HCT116 (cell line): ENCODE measurements at regions not wholly inside any gene's neighbourhood (a gene's known extent, or its start where the extent isn't known, plus 50 kb on each side); places are given as distances from the start of the nearest gene placed in this dataset.

Source experiments
- ATAC-seq: fragments of 200-7000 bp; cut with Tn5 transposase; 2 replicates; pipeline ENCODE4 v1.9.1; 2020; ENCODE audit warnings: mild to moderate bottlenecking, moderate library complexity
- BruUV-seq: library from RNA; stranded (reverse); fragments of 400-500 nt; replicated peaks from 2 replicates; lab custom pipeline; 2021; lab: Mats Ljungman, UMichigan
- CTCF ChIA-PET: fragments of 300-600 bp; sonication (Branson Sonifier 250); formaldehyde crosslinking; loops from one replicate; lab custom pipeline; 2021; ENCODE audit warnings: antibody characterized with exemption; lab: Charles Lee
- POLR2A ChIA-PET: fragments of 300-600, 350-600 bp; sonication (Branson Sonifier 250); formaldehyde crosslinking; loops from one replicate; lab custom pipeline; 2021; ENCODE audit warnings: antibody characterized with exemption; lab: Charles Lee
- RAD21 ChIA-PET, 2 experiments: fragments of 300-600 bp; sonication (Branson Sonifier 250); formaldehyde crosslinking; loops; one replicate each; lab custom pipeline; 2023; ENCODE audit warnings: low total read pairs in 2 of 2; ENCODE audit not compliant: uncharacterized antibody in 2 of 2, unreplicated experiment in 2 of 2, low non-redundant PET in 1 of 2; lab: Charles Lee
- DNase-seq: peaks from one replicate; pipeline ENCODE4 v3.0.0-alpha.2; 2010; ENCODE audit warnings: low read depth, low spot score
- H2AFZ ChIP-seq: fragments of 200-600 bp; shearing (Covaris generic), sonication (generic); 2 replicates; pipeline ENCODE4 v1.6.1; 2017; ENCODE audit warnings: low read depth, mixed run types, mixed read lengths, antibody characterized with exemption, low read length; ENCODE audit not compliant: poor library complexity, severe bottlenecking
- H3K27ac ChIP-seq: 2 replicates; pipeline ENCODE4 v1.5.1; 2012; ENCODE audit warnings: low read depth, low read length
- H3K27me3 ChIP-seq: fragments of 200-600 bp; sonication (generic); 2 replicates; pipeline ENCODE4 v1.6.1; 2016; ENCODE audit warnings: mixed run types, low read length, mixed read lengths; ENCODE audit not compliant: insufficient read depth
- H3K36me3 ChIP-seq, 2 experiments: fragments of 200-500 bp in 1 of 2; fragments of 200-600 bp in 1 of 2; sonication (Bioruptor generic) in 1 of 2; sonication (generic) in 1 of 2; 2 replicates each; pipeline versions ENCODE4 v1.5.1 to v1.6.1; 2014 to 2016; ENCODE audit warnings: low read length in 2 of 2, inconsistent platforms in 1 of 2, mixed read lengths in 1 of 2, mixed run types in 1 of 2; ENCODE audit not compliant: insufficient read depth in 2 of 2, control insufficient read depth in 1 of 2
- H3K4me1 ChIP-seq, 2 experiments: fragments of 200-600 bp in 1 of 2; sonication (generic) in 1 of 2; 2 replicates each; pipeline versions ENCODE4 v1.5.1 to v1.6.1; 2012 to 2017; ENCODE audit warnings: low read length in 2 of 2, inconsistent platforms in 1 of 2, mild to moderate bottlenecking in 1 of 2, mixed read lengths in 1 of 2, mixed run types in 1 of 2, moderate library complexity in 1 of 2; ENCODE audit not compliant: insufficient read depth in 2 of 2, control insufficient read depth in 1 of 2
- H3K4me2 ChIP-seq: fragments of 200-600 bp; sonication (generic); 2 replicates; pipeline ENCODE4 v1.6.1; 2017; ENCODE audit warnings: mixed run types, low read length, mixed read lengths
- H3K4me3 ChIP-seq, 2 experiments: fragments of 200-600 bp in 1 of 2; sonication (generic) in 1 of 2; replicated peaks in 1 of 2; 2 replicates each; pipeline ENCODE4 v1.5.1; 2011 to 2016; ENCODE audit warnings: low read length in 2 of 2, control low read depth in 1 of 2, low read depth in 1 of 2, mild to moderate bottlenecking in 1 of 2, mixed read lengths in 1 of 2, mixed run types in 1 of 2
- H3K79me2 ChIP-seq: fragments of 200-600 bp; sonication (generic); 2 replicates; pipeline ENCODE4 v1.6.1; 2017; ENCODE audit warnings: mild to moderate bottlenecking, mixed run types, low read length, moderate library complexity, mixed read lengths; ENCODE audit not compliant: insufficient read depth
- H3K9ac ChIP-seq: fragments of 200-600 bp; sonication (generic); 2 replicates; pipeline ENCODE4 v1.6.1; 2016; ENCODE audit warnings: low read length, mixed read lengths
- H3K9me2 ChIP-seq: fragments of 200-600 bp; sonication (generic), shearing (Covaris generic); 2 replicates; pipeline ENCODE4 v1.6.1; 2017; ENCODE audit warnings: mixed run types, mild to moderate bottlenecking, moderate library complexity; ENCODE audit not compliant: insufficient read depth
- H3K9me3 ChIP-seq, 2 experiments: fragments of 200-500 bp in 1 of 2; fragments of 200-600 bp in 1 of 2; sonication (Bioruptor generic) in 1 of 2; sonication (generic) in 1 of 2; 2 replicates each; pipeline ENCODE4 v1.6.1; 2014 to 2017; ENCODE audit warnings: low read length in 2 of 2, mixed read lengths in 2 of 2, inconsistent platforms in 1 of 2, low read depth in 1 of 2, mild to moderate bottlenecking in 1 of 2, mixed run types in 1 of 2, moderate library complexity in 1 of 2; ENCODE audit not compliant: control insufficient read depth in 1 of 2, insufficient read depth in 1 of 2
- H4K20me1 ChIP-seq: fragments of 200-600 bp; sonication (generic), shearing (Covaris generic); 2 replicates; pipeline ENCODE4 v1.6.1; 2017; ENCODE audit warnings: mixed run types, mild to moderate bottlenecking, moderate library complexity; ENCODE audit not compliant: insufficient read depth
- CTCF ChIP-seq, 3 experiments: fragments of 200-600 bp in 1 of 3; sonication (generic) in 1 of 3; IDR thresholded peaks in 2 of 3; conservative IDR thresholded peaks in 1 of 3; 2 replicates each; pipeline ENCODE4 v1.5.1; 2012 to 2017; ENCODE audit warnings: low read depth in 2 of 3, low read length in 2 of 3, antibody characterized with exemption in 1 of 3, borderline replicate concordance in 1 of 3, control low read depth in 1 of 3, mild to moderate bottlenecking in 1 of 3, mixed read lengths in 1 of 3, mixed run types in 1 of 3, moderate library complexity in 1 of 3; ENCODE audit not compliant: insufficient read depth in 1 of 3
- EGR1 ChIP-seq: IDR thresholded peaks from 2 replicates; pipeline ENCODE4 v1.6.1; 2012; ENCODE audit warnings: low read depth
- ELF1 ChIP-seq: IDR thresholded peaks from 2 replicates; pipeline ENCODE4 v1.6.1; 2012; ENCODE audit warnings: low read depth, borderline replicate concordance
- EZH2 ChIP-seq: fragments of 200-600 bp; sonication (generic); IDR thresholded peaks from 2 replicates; pipeline ENCODE4 v1.6.1; 2017; ENCODE audit warnings: antibody characterized with exemption, mixed run types
- JUND ChIP-seq: IDR thresholded peaks from 2 replicates; pipeline ENCODE4 v1.6.1; 2012
- POLR2A ChIP-seq: IDR thresholded peaks from 2 replicates; pipeline ENCODE4 v1.7.0; 2011; ENCODE audit warnings: borderline replicate concordance; ENCODE audit not compliant: insufficient read depth, insufficient read length; ENCODE audit errors: extremely low read depth
- RAD21 ChIP-seq: IDR thresholded peaks from 2 replicates; pipeline ENCODE4 v1.6.1; 2012; ENCODE audit warnings: low read depth, mild to moderate bottlenecking
- YY1 ChIP-seq: IDR thresholded peaks from 2 replicates; pipeline ENCODE4 v1.6.1; 2011; ENCODE audit warnings: low read length, low read depth, moderate library complexity, mild to moderate bottlenecking; ENCODE audit not compliant: insufficient replicate concordance; ENCODE audit errors: extremely low read depth
- ZBTB33 ChIP-seq: IDR thresholded peaks from 2 replicates; pipeline ENCODE4 v1.6.1; 2011; ENCODE audit warnings: mild to moderate bottlenecking, low read length, moderate library complexity; ENCODE audit not compliant: insufficient replicate concordance; ENCODE audit errors: extremely low read depth
- ZFX ChIP-seq: fragments of 450-650 bp; IDR thresholded peaks from 2 replicates; pipeline ENCODE4 v1.6.1; 2017
- intact Hi-C: fragments of 100-400 bp; cut with micrococcal nuclease; formaldehyde crosslinking; loops from 2 replicates; pipeline ENCODE4 v1.10.0; 2022

GRCh38 chr4:19698961-19699360, 552.7 kb upstream of the SLIT2 start:
- intact Hi-C loops: no loop called here
- no TSS peak for BruUV-seq
- ChIA-PET RAD21 (no interaction called here), POLR2A (no interaction called here), CTCF (no interaction called here)
- DNase-seq: no peak
- Histone ChIP-seq H3K36me3 (no peaks in the 10 kb centered on the region), H3K4me2 (no peak overlapping the region), H3K4me1 (no peaks in the 10 kb centered on the region), H3K79me2 (no peaks in the 10 kb centered on the region), H2AFZ (no peak overlapping the region), H3K27me3 (no peaks in the 10 kb centered on the region), H3K9ac (no peak overlapping the region), H3K9me3 (no peaks in the 10 kb centered on the region), H3K9me2 (no peaks in the 10 kb centered on the region), H3K27ac (no peak overlapping the region), H4K20me1 (no peaks in the 10 kb centered on the region), H3K4me3 (no peak overlapping the region)
- TF ChIP-seq EZH2 (no peak), CTCF (IDR thresholded peaks at IDR 0.05 in 2 of 3, conservative IDR thresholded peaks at IDR 0.05 in 1 of 3; ENCODE audit: borderline replicate concordance in 1 of 3, insufficient read depth in 1 of 3, low read depth in 2 of 3, low read length in 2 of 3) (no peak), ELF1 (no peak), ZFX (no peak), JUND (no peak), ZBTB33 (no peak), YY1 (no peak), POLR2A (no peak), RAD21 (no peak), EGR1 (no peak)
- no peak for ATAC-seq
